ENCODE measurements at regions not wholly inside any gene's neighbourhood (a gene's known extent, or its start where the extent isn't known, plus 50 kb on each side); places are given as distances from the start of the nearest gene placed in this dataset.

DNA sequence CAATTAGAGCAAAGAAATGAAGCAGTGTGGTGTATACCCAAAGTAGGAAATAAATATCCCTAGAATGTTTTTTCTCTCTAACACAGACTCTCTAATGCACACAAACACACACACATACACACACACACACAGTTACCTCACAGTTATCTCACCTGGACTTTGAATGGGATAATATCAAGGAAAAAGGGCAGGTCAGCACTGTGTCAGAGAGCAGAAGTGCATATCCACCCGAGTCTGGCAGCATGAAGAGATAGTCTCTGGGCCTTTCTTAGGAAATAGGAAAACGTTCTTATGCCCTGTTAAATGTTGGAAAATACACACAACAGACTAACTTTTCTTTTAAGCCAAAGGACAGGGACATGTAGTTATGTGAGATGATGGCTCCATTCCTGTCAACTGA, 162.0 kb downstream of the COL6A3 start:
- Mint-ChIP-seq H3K4me1 (peaks cover 2% of the 10 kb centered on the region), H3K4me3 (no peak overlapping the region), H3K36me3 (no peaks in the 10 kb centered on the region), H3K27me3 (ENCODE audit: insufficient read depth, low read depth) (peaks cover 4% of the 10 kb centered on the region), H3K9me3 (peaks cover 7% of the 10 kb centered on the region), H3K27ac (no peak overlapping the region)
- H3K9me3 ChIP-seq (ENCODE audit: low read depth), result no peaks in the 10 kb centered on the region
- DNase-seq (ENCODE audit: low spot score), result no peak
- no peak overlapping the region for H2AFZ ChIP-seq (replicated peaks)
- H3K36me3 ChIP-seq, result no peaks in the 10 kb centered on the region
- H3K27ac ChIP-seq, result no peak overlapping the region
- no peak overlapping the region for H3K9ac ChIP-seq
- H3K27me3 ChIP-seq, result no peaks in the 10 kb centered on the region
- no peaks in the 10 kb centered on the region for H4K20me1 ChIP-seq (ENCODE audit: low read depth)
- no peaks in the 10 kb centered on the region for H3F3A ChIP-seq (ENCODE audit: low read depth)
- H3K4me2 ChIP-seq, result no peak overlapping the region
- no peaks in the 10 kb centered on the region for H3K79me2 ChIP-seq (ENCODE audit: low read depth)
- H3K4me3 ChIP-seq, result no peak overlapping the region
- no peak for TF ChIP-seq EZH2 (IDR thresholded peaks at IDR 0.05)
- TF ChIP-seq EZH2phosphoT487 (IDR thresholded peaks at IDR 0.05), result no peak
- TF ChIP-seq, protein P1, sequence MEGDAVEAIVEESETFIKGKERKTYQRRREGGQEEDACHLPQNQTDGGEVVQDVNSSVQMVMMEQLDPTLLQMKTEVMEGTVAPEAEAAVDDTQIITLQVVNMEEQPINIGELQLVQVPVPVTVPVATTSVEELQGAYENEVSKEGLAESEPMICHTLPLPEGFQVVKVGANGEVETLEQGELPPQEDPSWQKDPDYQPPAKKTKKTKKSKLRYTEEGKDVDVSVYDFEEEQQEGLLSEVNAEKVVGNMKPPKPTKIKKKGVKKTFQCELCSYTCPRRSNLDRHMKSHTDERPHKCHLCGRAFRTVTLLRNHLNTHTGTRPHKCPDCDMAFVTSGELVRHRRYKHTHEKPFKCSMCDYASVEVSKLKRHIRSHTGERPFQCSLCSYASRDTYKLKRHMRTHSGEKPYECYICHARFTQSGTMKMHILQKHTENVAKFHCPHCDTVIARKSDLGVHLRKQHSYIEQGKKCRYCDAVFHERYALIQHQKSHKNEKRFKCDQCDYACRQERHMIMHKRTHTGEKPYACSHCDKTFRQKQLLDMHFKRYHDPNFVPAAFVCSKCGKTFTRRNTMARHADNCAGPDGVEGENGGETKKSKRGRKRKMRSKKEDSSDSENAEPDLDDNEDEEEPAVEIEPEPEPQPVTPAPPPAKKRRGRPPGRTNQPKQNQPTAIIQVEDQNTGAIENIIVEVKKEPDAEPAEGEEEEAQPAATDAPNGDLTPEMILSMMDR (IDR thresholded peaks at IDR 0.05), result no peak
- no peaks in the 10 kb centered on the region for H3K4me1 ChIP-seq

DNA sequence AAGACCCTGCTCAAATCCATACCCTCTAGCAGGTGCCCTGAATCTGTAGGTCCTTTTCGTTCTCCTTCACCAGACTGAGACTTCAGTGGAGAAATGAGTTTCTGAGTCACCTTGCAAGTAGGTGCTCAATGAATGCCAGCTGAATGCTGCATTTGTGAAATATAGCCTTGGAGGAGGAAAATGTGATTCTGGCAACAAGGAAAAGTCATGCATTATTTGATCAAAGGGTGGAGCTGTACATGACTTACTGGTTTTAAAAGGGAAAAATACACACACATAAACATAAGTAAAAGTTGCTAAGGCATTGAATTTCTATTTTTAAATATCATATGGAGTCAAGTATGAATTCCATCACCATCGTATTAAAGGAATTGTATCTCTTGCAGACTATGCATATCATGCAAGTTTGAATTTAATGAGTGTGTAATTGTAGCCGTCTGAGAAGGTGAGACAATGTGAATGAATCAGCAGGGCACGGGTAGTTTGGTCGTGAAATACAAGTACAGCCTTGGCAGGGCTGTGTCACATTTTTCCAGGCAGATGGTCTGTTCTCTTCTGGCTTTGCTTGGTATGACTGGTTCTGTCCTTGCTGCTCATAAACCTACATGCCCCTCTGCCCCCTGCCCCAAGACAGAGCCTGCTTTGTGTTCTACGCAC, 160.8 kb downstream of the COL6A3 start:
- H3K9me3 ChIP-seq (ENCODE audit: low read depth), result no peaks in the 10 kb centered on the region
- H3K9ac ChIP-seq, result no peak overlapping the region
- Mint-ChIP-seq H3K27me3 (ENCODE audit: insufficient read depth, low read depth) (peaks cover 6% of the 10 kb centered on the region), H3K27ac (no peak overlapping the region), H3K4me3 (no peak overlapping the region), H3K9me3 (peaks cover 5% of the 10 kb centered on the region), H3K36me3 (no peaks in the 10 kb centered on the region), H3K4me1 (peaks cover 2% of the 10 kb centered on the region)
- H3K27me3 ChIP-seq, result no peaks in the 10 kb centered on the region
- no peak for TF ChIP-seq EZH2phosphoT487 (IDR thresholded peaks at IDR 0.05)
- TF ChIP-seq EZH2 (IDR thresholded peaks at IDR 0.05), result no peak
- TF ChIP-seq, protein P1 (IDR thresholded peaks at IDR 0.05), result no peak
- H2AFZ ChIP-seq (replicated peaks), result no peak overlapping the region
- no peak overlapping the region for H3K27ac ChIP-seq
- no peaks in the 10 kb centered on the region for H3K36me3 ChIP-seq
- no peak overlapping the region for H3K4me3 ChIP-seq
- no peak for DNase-seq (ENCODE audit: low spot score)
- H3F3A ChIP-seq (ENCODE audit: low read depth), result no peaks in the 10 kb centered on the region
- no peaks in the 10 kb centered on the region for H4K20me1 ChIP-seq (ENCODE audit: low read depth)
- H3K79me2 ChIP-seq (ENCODE audit: low read depth), result no peaks in the 10 kb centered on the region
- no peaks in the 10 kb centered on the region for H3K4me1 ChIP-seq
- no peak overlapping the region for H3K4me2 ChIP-seq

DNA sequence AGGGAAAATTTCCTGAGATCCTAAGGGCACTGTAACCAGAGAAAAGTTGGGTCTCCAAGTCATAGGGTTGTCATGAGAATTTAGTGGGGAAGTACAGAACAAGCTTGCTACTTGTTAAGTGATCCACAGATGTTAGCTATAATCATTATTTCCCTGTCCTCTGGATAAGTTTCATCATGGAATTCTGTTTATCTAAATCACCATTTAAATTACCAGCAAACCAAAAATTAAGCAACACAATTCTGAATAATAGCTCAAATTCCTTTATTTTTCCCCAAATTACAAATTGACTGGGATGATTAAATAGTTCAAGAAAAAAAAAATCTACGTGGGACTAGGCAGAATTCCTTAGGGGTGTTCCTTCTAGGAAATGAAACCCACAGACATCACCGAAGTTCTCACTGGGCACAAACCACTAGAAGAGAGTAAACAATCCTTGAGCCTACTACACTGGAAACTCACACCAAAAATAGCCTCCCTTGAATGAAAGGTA, 159.5 kb downstream of the COL6A3 start:
- no peaks in the 10 kb centered on the region for H3K27me3 ChIP-seq
- Mint-ChIP-seq H3K27me3 (ENCODE audit: insufficient read depth, low read depth) (peaks cover 2% of the 10 kb centered on the region), H3K4me3 (no peak overlapping the region), H3K27ac (no peak overlapping the region), H3K36me3 (no peaks in the 10 kb centered on the region), H3K4me1 (peaks cover 2% of the 10 kb centered on the region), H3K9me3 (no peaks in the 10 kb centered on the region)
- no peaks in the 10 kb centered on the region for H3K9me3 ChIP-seq (ENCODE audit: low read depth)
- no peak for DNase-seq (ENCODE audit: low spot score)
- no peaks in the 10 kb centered on the region for H4K20me1 ChIP-seq (ENCODE audit: low read depth)
- no peaks in the 10 kb centered on the region for H3K36me3 ChIP-seq
- no peak overlapping the region for H3K27ac ChIP-seq
- H3K4me3 ChIP-seq, result no peak overlapping the region
- no peak overlapping the region for H3K9ac ChIP-seq
- H3F3A ChIP-seq (ENCODE audit: low read depth), result no peaks in the 10 kb centered on the region
- no peaks in the 10 kb centered on the region for H3K4me1 ChIP-seq
- H3K79me2 ChIP-seq (ENCODE audit: low read depth), result no peaks in the 10 kb centered on the region
- TF ChIP-seq EZH2phosphoT487 (IDR thresholded peaks at IDR 0.05) (no peak), EZH2 (IDR thresholded peaks at IDR 0.05) (no peak)
- TF ChIP-seq, protein P1 (IDR thresholded peaks at IDR 0.05), result no peak
- H2AFZ ChIP-seq (replicated peaks), result no peak overlapping the region
- H3K4me2 ChIP-seq, result no peak overlapping the region

Measured in neural progenitor cell (in vitro differentiated cells).